GM18867 (cell line): ENCODE measurements at regions not wholly inside any gene's neighbourhood (a gene's known extent, or its start where the extent isn't known, plus 50 kb on each side); places are given as distances from the start of the nearest gene placed in this dataset.

ENCODE experiments used
- ATAC-seq: cut with Tn5 transposase; IDR thresholded peaks from one replicate; pipeline ENCODE4 v1.9.1; 2021; ENCODE audit warnings: mild to moderate bottlenecking, moderate library complexity; ENCODE audit not compliant: unreplicated experiment

DNA sequence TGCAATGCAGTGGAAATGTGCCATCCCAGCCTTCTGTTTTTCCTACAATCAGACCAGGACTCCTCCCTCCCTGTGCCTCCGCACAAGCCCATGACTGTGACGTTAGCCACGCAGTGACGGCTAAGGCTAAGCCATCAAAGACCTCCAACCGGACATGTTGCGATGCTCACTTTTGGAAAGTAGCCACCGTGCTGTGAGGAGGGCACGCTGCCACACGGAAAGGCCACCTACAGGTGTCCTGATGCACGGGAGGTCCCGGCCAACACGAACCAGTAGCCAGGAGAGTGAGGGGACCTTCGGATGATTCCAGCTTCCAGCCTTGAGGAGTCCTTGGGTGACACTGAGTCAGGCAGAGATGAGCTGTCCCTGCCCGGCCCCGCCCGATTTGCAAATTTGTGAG, 53.9 kb downstream of the FOXL1 start:
- ATAC-seq, result no peak

DNA sequence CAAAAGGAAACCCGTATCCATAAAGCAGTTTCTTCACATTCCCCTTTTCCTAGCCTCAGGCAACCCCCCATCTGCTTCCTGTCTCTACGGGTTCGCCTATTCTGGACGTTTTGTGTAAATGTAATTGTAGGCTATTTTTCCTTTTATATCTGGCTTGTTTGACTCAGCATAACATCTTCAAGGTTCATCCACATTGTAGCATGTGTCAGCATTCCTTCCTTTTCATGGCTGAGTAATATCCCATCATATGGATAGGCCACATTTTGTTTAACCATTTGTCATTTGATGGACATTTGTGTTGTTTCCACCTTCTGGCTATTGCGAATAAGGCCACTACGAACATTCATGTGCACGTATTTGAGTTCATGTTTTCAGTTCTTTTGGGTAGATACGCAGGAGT, 54.6 kb downstream of the FOXL1 start:
- no peak for ATAC-seq

- no peak for ATAC-seq
Measured at GRCh38 chr16:86634292-86634691, 55.9 kb downstream of the FOXL1 start.

- no peak for ATAC-seq
Measured at GRCh38 chr16:86635176-86635876, 57.0 kb downstream of the FOXL1 start.

DNA sequence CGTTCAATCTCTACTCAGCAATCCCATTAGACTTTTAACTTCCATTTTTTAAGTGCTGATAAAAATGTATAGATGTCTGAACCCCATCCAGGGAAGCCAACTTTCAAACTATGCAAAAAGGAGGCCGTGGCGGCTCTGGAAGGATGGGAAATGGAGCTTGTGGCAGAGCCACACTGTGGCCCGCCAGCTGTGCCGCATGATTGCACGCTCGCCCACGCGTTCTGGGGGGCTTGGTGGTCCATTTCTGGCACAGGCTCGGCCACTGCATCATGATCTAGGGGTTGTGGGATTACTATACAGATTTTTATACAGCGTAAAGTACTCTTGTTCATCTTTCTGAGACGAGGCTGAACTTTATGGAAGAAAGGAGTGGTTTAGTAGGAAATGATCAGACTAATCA, 57.6 kb downstream of the FOXL1 start:
- no peak for ATAC-seq

DNA sequence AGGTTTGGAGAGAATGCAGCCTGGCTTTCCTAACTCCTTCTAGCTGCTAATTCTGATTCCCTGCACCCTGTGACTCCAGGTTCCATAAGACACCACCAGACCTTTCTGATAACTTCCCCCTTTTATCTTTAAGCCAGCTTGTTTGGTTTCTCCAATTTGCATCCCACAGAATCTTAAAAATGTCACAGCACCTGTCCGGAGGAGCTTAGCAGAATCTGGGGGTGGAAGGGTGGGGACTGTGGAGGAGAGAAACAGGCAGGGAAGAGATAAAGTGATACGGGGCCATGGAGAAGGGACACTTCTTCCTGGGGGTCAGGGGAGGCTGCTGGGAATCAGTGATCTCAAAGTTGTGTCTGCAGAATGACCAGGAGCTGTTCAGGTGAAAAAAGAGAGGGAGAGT, 59.4 kb downstream of the FOXL1 start:
- ATAC-seq, result no peak

- ATAC-seq, result no peak
Measured at GRCh38 chr16:86638642-86639041, 60.3 kb downstream of the FOXL1 start.

- ATAC-seq, result no peak
Measured at GRCh38 chr16:86639354-86639753, 61.0 kb downstream of the FOXL1 start.

- ATAC-seq, result no peak
Measured at GRCh38 chr16:86640265-86640843, 62.0 kb downstream of the FOXL1 start.

DNA sequence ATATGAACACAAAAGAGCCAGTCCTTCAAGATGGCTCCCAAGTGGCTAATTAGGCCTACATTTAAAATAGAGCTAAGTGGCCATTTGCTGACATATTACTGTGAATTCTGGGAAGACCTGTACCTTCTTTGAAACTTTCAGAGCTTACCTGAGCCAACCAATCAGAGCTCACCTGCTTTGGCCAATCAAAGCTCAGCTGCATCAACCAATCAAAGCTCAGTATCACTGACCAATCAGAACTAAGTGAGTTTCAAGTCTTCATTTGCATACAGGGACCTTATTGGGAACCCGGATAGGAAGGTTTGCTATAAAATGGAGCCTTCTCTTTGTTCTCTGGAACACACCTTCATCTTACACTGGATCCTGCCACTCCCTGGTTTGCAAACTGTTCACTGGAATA, 63.7 kb downstream of the FOXL1 start:
- no peak for ATAC-seq

GRCh38 chr16:86643671-86644070, 65.3 kb downstream of the FOXL1 start:
- no peak for ATAC-seq

- ATAC-seq, result no peak
Measured at GRCh38 chr16:86647561-86647960, 69.2 kb downstream of the FOXL1 start.

GRCh38 chr16:86649875-86650274, 71.5 kb downstream of the FOXL1 start:
- ATAC-seq, result no peak

DNA sequence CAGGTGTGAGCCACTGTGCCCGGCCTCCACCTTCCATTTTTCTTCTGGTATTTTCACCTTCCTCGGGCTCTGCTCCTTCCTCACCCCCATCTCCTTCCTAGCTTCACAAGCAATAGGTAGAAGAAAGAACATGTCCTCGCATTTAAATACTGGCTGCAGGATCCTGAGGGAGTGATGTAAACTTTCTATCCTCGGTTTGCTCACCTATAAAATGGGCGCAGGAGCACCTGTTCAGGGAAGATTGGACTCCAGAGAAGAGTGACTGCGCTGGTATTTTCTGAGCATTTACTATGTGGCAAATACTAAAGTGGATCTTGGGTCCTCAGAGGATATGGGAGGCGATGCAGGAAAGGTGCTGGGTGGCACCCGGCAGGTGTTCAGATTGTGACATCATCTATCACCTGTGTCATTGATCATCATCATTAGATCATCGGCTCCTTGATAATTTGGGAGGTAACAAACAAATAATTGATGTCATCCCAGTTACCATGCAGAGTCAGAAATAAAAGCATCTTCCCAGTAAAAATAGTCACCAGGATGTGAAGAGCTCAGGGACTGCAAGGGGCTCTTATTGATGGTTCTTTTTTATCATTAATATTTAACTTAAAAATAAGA, 72.8 kb downstream of the FOXL1 start:
- no peak for ATAC-seq

- no peak for ATAC-seq
Measured at GRCh38 chr16:86651823-86652222, 73.5 kb downstream of the FOXL1 start.

DNA sequence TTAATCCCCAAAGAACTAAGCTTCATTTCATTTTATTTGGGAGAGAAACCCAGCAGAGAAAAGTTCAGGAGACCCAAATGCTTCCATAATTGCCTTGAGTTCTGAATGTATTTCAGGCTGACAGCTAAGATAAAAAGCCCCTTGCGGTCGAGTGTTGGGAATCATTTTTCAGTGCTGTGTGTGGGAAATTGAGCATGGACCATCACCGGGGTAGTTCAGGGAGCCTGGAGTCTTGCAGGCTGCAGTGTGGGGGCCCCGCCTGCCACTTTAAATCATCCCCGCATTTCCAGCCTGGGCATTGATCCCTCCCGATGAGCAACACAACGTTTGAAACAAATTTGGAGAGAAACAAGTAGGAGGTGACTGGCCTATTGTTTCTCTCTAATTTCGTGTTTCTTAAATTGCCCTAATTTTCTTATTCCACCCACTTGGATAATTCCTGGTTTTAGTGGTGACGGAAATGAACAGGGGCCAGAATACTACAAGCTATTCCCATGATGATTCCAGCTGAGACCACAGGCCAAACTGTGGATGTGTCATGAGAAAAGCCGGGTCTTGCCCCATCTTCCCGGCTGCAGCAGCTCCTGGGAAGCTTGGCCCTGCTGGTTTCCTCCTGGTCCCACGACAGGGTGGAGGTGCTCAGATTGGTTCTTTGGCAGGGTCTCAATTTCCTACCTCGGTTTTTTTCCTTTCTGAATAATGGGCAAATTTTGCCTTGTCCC, 75.1 kb downstream of the FOXL1 start:
- ATAC-seq, result no peak

- ATAC-seq, result no peak
Measured at GRCh38 chr16:86657972-86658371, 79.6 kb downstream of the FOXL1 start.

- ATAC-seq, result no peak
Measured at GRCh38 chr16:86660623-86661022, 82.3 kb downstream of the FOXL1 start.

DNA sequence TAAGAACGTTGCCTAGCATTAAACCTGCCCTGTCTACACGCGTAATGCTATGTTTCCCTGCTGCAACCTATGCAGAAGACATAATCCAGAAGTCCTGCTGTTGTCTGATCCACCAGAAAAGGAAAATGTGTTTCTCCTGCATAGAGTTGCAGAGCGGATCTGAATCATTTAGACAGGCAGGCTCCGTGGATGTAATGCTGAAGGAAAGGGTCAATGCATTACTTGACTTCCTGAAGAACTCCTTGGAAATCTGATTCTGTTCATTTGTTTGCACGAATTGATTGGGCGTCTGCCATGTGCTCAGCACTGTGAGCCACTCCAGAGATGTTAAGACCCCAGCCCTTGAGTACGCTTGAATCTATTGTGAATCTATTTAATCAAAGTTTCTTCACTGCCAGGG, 83.4 kb downstream of the FOXL1 start:
- no peak for ATAC-seq

DNA sequence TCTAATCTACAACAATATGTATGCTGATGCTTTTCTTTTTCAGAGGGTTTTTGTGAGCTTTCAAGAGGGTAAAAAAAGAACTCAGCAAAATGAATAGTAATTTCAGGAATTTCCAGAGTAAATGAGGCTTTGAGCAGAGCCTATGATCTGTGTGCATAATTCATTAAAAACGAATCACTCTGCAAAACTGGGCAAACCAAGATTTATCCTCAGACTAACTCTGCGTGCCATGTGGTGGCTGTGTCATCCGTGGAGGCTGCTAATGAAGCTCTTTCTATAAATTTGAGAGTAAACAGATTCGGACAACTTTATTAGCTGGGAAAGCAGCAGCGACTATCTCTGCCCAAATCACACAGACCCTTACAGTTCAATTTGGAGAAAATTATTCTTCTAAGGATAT, 83.8 kb downstream of the FOXL1 start:
- no peak for ATAC-seq

GRCh38 chr16:86662740-86663139, 84.4 kb downstream of the FOXL1 start:
- no peak for ATAC-seq
